ENCODE measurements at regions not wholly inside any gene's neighbourhood (a gene's known extent, or its start where the extent isn't known, plus 50 kb on each side); places are given as distances from the start of the nearest gene placed in this dataset.
"Not testable (repeated sequence)": the region's sequence is repeated elsewhere in the genome, so short reads cannot be mapped to it uniquely, and the experiment has no call there.

GRCh38 chr22:35186492-35186891 is 70.8 kb upstream of the HMGXB4 start:
- DNase-seq = no peak

- not testable (repeated sequence) for DNase-seq
Observed at GRCh38 chr22:35188930-35189329, 68.4 kb upstream of the HMGXB4 start.

GRCh38 chr22:35189559-35189958 is 67.7 kb upstream of the HMGXB4 start:
- DNase-seq = no peak

- DNase-seq = no peak
Observed at GRCh38 chr22:35191412-35191811, 65.9 kb upstream of the HMGXB4 start.

GRCh38 chr22:35192129-35192918 is 65.0 kb upstream of the HMGXB4 start:
- no peak for DNase-seq

GRCh38 chr22:35195226-35195625 is 62.1 kb upstream of the HMGXB4 start:
- DNase-seq = no peak

GRCh38 chr22:35195821-35196220 is 61.5 kb upstream of the HMGXB4 start:
- DNase-seq = no peak

- DNase-seq = no peak
Observed at GRCh38 chr22:35197071-35197470, 60.2 kb upstream of the HMGXB4 start.

- DNase-seq = no peak
Observed at GRCh38 chr22:35197886-35198285, 59.4 kb upstream of the HMGXB4 start.

GRCh38 chr22:35198738-35199137 is 58.6 kb upstream of the HMGXB4 start:
- no peak for DNase-seq

GRCh38 chr22:35202376-35202775 is 54.9 kb upstream of the HMGXB4 start:
- DNase-seq = no peak

GRCh38 chr22:35203583-35203982 is 53.7 kb upstream of the HMGXB4 start:
- DNase-seq = no peak

GRCh38 chr22:35204807-35205775 is 52.2 kb upstream of the HMGXB4 start:
- no peak for DNase-seq

- DNase-seq = no peak
Observed at GRCh38 chr22:35205961-35206360, 51.3 kb upstream of the HMGXB4 start.

- no peak for DNase-seq
Observed at GRCh38 chr22:35206889-35207288, 50.4 kb upstream of the HMGXB4 start.

Data from NCI-H510A treated with DMSO at 0.1 percent for 48 hours (cell line).